NCI-H82 treated with DMSO at 0.1 percent for 48 hours (cell line): ENCODE measurements at regions not wholly inside any gene's neighbourhood (a gene's known extent, or its start where the extent isn't known, plus 50 kb on each side); places are given as distances from the start of the nearest gene placed in this dataset.

Experiments used
- DNase-seq: peaks from one replicate; lab custom pipeline; 2025; ENCODE audit not compliant: unreplicated experiment; lab: John Stamatoyannopoulos, UW

DNA sequence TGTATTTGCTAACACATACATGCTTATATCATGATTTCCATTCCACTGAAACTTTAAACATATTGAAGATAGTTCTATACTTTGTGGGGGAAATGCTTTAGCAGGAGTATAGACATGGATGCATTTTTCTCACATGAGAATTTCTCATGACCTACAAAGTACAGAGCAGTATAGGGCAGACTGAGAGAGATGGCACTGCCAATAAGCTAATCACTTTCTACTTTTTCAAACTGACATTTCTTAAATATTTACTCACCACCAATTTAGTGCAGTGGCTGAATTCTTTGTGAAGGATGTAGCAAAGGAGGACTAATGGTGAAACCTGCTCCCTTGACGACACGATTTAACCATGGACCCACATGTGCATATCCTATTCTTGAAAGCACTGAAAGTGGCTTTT is 923.5 kb downstream of the ADGRL2 start:
- no peak for DNase-seq

DNA sequence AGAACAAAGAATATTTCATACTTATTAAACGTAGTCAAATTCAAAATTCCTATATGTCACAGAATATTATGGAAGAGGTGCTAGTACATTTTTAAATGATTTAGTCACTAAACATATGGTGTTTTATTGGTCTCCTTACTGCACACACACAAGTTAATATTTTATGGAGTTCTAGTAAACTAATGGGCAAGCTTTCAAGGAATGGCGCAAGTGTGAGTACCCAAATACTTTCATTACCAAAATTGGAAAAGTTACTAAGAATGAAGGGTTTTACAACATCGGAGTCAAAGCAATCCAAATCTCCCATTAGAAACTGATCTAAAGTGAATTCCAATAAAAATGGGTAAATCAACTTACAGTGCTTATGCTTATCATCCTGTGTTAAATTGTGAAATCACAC is 921.9 kb downstream of the ADGRL2 start:
- no peak for DNase-seq

DNA sequence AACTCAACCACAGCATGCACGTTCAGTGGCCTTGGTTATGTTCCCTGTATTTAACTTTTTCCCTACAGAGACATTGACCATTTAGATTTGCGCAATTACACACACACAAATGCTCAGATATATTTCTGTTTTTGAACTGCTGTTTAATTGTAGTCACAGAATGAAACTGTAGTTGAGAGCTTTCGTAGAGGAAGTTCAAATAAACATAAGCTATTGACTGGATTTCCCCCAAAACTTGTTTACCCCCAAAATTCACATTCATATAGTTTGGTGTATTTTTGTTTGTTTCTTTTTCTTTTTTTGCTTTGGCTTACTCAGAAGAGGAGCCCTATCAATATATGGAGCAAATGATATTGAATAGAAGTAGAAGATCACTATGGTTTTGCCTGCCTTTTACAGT is 921.0 kb downstream of the ADGRL2 start:
- DNase-seq: no peak

DNA sequence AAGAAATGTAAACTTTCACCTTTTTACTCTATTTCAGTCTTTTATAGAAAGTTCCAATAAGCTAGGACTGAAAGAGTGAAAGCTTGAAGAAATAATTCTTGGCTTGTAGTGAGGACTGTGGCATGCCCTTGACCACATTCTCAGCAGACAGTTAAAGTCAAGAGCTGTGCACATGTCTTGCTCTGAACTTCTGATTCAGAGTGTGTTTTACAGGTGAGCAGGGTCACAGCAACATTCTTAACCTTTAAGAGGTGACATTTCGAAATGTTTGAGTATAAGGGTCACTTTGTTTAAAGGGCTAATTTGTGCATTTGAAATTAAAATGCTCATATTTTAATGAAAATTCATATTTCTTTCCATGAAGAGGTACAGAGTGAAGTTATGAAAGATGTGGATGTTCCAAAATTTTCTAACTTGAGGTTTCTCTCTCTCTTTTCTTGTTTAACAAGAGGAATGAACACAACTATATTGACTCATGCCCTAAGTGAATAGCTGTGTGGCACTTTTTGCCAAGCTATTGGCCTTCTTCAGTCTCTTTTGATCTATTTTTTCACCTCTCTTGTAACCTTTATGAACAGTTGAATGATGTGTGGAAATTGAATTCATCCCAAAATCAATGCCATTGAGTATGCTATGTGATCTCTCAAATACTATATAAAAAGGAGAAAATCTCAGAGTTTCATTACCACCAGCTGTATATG is 918.1 kb downstream of the ADGRL2 start:
- no peak for DNase-seq

GRCh38 chr1:82710091-82710490 is 909.4 kb downstream of the ADGRL2 start:
- no peak for DNase-seq

DNA sequence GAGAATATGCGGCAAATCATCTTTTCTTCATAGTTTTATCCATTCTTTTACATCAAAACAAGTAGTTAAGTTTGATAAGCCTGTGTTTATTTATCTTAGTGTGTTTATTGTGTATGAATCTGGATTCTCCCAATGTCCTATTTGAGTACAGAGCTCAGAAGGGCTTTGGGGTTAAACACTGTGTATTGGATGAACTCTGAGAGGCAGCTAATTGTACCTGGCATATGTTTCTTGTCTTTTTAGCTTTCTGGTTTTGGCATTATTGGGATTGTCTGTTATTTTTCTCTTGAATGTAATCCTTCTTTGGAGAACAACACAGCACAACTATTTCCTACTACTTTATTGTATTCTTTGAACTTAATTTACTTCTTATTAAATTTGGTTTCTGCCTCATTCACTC is 906.9 kb downstream of the ADGRL2 start:
- no peak for DNase-seq

GRCh38 chr1:82706741-82707140 is 906.0 kb downstream of the ADGRL2 start:
- no peak for DNase-seq

GRCh38 chr1:82704966-82705365 is 904.2 kb downstream of the ADGRL2 start:
- DNase-seq: no peak

- no peak for DNase-seq
These were observed 903.7 kb downstream of the ADGRL2 start for GRCh38 chr1:82704393-82704792.

DNA sequence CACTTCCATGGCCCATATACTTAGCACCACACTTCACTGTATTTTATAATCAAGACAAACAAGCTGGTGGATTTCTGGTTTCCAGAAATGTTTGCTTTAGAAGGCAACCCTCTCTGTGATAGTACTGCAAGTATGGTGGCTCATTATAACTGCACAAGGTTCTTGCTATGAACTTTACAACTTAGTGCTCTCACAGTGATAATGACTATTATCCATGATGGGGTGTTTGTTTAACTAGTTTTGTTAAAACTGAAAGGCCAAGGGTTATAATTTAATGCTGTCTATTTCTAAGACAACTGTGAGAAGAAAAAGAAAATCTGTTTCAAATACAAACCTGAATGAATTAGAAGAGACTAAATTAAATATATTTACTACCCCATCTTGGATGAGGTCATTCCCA is 903.2 kb downstream of the ADGRL2 start:
- DNase-seq: no peak

GRCh38 chr1:82700476-82700875 is 899.7 kb downstream of the ADGRL2 start:
- DNase-seq: peak; percentile 69

DNA sequence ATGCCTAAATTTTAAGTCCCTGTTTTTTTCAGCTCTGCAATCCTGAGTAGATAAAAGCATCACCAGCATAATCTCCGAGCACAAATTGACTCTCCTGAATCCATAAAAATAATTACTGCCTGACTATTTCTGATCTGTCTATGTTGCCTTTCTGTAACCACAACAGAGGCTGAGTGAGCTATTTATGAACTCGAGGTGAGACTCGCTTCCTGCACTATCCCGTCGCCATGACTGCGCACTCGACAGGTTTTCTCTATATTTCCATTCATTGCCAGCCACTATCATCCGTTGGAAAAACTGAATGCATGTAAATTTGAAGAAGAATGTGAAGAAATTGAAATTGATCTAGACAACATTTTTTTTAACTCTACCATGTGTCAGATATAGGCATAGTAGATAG is 897.2 kb downstream of the ADGRL2 start:
- peak; percentile 69 for DNase-seq

GRCh38 chr1:82695443-82695842 is 894.7 kb downstream of the ADGRL2 start:
- DNase-seq: no peak

- no peak for DNase-seq
These were observed 889.7 kb downstream of the ADGRL2 start for GRCh38 chr1:82690411-82690810.

DNA sequence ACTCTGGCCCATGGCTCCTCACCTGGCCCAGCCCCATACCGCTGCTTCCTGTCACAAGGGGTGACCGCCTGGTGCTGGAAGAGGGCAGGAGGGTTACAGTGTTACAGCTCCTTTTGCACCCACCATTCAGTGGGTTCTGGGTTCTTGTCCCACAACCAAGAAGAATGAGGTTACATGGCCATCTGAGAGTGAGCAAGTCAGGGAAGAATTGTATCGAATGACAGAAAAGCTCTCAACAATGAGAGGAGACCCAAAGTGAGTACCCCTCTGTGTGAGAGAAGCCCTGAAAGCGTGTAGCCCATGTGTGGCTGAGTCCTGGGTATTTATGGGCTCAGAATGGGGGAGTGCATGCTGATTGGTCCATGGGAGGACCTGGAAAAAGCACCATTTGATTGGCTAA is 888.5 kb downstream of the ADGRL2 start:
- DNase-seq: no peak

DNA sequence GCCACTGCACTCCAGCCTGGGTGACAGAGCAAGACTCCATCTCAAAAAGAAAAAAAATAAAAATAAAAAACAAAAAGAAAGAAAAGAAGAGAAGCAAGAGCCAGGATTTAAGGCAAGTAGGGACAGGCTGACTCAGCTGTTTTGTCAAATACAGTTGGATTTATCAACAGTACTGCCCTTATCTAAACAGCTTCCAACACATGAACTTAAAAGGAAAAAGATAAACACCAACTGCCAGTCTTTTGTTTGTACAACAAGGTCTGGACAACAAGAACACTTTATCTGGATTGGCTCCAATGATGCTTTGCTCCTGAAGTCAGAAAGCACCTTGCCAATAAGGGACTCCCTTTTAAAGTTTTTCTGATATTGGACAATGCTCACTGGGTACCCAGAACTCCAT is 886.0 kb downstream of the ADGRL2 start:
- DNase-seq: no peak

DNA sequence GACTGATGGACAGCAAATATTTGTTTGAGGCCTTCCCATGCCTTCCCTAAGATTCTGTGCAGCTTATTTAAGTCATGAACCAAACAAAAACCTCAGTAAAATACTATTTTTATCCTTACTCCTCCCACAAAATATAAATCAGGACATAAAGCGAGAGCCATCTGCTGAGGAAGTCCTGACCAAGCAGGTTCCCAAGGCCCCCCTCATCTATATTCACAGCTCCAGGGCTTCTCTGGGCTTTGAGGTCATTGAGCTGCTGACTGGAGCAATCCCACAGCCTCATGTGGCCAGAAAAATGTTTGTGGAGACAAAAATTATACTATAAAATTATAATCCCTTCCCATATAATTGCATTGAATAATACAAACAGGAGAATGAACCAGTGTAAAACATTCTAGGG is 846.2 kb downstream of the ADGRL2 start:
- DNase-seq: no peak

- no peak for DNase-seq
These were observed 845.6 kb downstream of the ADGRL2 start for GRCh38 chr1:82646336-82646735.

DNA sequence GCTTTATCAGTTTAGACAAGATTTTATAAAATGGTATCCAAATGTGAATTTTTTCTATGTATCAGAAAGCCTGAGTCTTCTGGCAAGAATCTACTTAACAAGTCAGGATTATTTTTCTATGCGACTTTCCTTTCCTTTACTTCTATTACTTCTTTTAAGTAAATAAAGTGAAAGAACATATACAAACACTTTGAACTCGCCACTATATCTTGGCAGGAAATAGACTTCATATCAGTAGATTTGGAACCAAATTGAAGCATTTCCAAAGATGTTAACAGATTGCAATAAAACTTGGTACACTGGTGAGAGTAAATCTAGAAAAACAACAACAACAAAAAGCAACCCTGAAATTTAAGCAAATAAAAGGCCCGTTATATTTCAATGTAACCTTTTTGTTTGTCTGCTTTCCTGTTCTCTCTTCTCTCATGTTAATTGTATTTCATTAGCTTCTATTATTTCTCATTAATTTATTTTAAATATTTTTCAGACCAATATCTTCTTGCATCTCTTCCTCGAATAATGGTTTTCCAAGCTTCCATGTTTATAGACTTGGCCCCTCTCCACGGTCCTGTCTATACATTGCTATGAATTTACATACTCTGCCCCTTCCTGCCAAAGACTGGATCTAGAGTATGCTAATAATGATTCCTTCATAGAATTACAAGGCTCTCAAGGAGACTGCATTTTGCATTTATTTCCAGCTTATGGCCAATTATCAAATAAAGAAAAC is 843.6 kb downstream of the ADGRL2 start:
- no peak for DNase-seq

DNA sequence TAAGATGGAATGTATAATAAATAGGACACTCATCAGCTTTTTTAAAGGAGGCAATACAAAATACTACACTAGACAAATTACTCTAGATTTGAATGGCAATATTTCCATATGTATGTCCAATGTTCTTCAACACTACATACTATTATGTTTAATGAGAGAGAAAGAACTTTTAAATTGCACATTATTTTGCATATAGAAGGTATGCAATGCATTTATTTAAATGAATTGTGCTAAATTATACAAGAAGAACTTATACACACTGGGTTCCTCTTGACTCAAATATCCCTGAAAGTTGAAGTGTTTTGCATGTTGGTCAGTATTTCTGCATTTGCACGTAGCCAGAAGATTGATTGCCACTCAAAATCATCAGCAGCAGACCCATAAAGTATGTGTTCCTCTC is 839.6 kb downstream of the ADGRL2 start:
- DNase-seq: no peak

DNA sequence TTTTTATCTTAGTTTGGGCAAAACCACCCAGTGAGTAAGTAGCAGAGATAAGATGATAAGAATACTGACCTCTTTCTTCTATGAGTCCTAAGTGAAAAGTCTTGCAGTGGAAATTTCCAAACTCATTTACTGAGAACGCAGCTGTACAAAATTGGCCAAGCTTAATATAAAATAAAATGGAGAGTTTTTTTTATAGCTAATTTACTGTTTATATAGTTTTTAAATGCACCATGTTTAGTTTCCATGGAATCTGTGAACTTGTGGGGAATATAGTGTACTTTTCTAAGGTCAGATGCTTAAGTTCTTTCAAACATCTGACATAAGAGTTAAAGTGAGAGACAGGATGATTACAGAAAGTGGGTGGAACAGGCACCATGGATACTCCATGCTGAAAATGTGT is 833.5 kb downstream of the ADGRL2 start:
- DNase-seq: no peak

- DNase-seq: no peak
These were observed 831.4 kb downstream of the ADGRL2 start for GRCh38 chr1:82632155-82632554.

DNA sequence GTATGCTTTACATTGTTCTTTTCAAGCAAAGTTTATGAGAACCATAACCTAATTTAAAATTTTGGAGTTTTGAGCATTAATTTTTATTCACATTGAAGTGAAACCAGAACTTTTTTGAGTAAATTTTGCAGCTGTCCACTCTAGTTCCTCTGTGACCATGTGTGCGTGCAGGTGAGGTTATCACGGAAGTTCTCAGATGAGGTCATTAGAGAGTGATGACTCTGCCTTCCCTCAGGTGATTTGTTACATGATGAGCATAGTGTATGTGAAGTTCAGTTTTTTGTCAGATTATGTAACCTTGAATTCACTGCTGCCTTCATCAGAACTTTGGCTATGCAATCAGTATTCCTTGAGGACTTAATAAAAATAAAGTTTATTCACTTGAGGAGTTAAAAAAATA is 828.2 kb downstream of the ADGRL2 start:
- no peak for DNase-seq
